ENCODE measurements at regions not wholly inside any gene's neighbourhood (a gene's known extent, or its start where the extent isn't known, plus 50 kb on each side); places are given as distances from the start of the nearest gene placed in this dataset.
A peak's percentile ranks its signal among the peaks of the same experiment; 100 is the strongest.

DNA sequence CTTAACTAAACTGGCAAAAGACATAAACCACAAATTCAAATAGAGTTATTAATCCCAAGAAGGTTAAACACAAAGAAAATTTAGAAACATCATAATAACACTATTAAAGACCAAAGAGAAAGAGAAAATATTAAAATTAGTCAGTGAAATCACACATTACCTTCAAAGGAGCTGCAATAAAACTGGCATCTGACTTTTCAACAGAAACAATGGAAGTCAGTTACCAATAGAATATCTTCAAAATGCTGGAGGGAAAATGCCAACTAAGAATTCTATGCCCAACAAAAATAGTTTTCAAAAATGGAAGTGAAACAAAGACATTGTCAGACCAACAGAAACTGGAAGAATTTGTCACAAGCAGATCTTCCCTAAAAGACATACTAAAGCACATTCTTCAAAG lies 68.7 kb upstream of the RNF7 start:
- Histone ChIP-seq H3K36me3 (ENCODE audit: insufficient read depth, low read length) (no peaks in the 10 kb centered on the region), H3K9ac (ENCODE audit: low read depth, low read length) (no peak overlapping the region), H3K9me3 (ENCODE audit: insufficient read depth, low read depth, low read length) (peaks cover 18% of the 10 kb centered on the region), H3K4me1 (ENCODE audit: insufficient read depth, low read length) (no peaks in the 10 kb centered on the region), H3K27ac (ENCODE audit: low read depth, low read length) (no peak overlapping the region), H3K4me3 (ENCODE audit: low read length) (no peak overlapping the region), H3K27me3 (ENCODE audit: insufficient read depth, low read length) (no peaks in the 10 kb centered on the region)

DNA sequence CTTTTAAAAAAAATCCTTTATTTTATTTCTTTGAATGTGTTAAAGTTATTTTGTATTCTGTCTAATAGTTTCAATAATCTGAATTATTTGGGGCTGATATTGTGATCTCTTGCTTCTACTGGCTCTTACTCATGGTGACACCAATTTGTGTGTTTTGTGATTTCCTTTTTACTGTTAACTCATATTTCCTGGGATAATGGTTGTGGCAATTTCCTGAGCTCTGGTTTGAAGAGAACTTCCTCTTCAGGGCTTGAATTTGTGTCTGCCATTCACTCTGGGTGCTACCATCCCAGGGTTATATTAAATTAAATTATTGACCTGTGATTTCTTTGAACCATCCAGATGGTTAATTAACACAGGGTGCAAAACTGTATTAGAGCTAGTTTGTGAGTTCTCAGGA lies 60.4 kb upstream of the RNF7 start:
- H3K27me3 ChIP-seq (ENCODE audit: insufficient read depth, low read length), result no peaks in the 10 kb centered on the region

DNA sequence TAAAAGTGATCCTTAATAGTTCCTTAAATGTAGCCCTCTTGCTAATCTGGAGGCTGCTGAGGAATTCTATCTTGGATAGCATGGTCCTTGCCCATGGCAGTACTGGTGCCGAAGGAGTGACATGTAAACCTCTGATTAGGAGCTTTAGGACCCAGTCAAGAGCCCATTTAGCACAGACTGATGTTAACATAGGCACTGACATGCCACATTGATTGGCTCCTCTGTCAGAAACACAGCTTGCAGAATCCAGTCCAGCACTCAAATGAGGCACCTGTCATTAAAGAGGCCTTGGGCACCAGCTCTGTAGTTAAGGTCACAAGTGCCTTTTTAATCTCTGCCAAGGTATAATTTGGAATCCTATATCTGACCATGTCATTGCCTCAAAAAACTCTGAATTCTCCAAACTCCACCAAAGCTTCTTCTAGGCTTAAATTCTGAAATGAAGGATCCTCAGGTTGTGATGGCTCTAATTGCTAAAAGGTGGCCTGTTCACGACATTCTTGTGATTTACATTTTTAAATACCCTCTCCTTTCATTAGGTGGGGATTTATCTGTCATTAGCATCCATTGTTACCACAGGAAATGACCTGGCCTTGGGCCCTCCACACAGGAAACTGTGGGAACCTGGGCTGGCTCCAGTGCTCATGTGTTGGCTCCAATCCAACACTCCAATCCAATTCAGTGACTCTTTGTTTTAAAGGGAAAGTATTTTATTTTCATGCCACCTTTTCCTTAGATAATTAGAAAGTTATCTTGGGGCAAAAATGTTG lies 57.3 kb upstream of the RNF7 start:
- Histone ChIP-seq H3K4me1 (ENCODE audit: insufficient read depth, low read length) (peaks cover 15% of the 10 kb centered on the region), H3K36me3 (ENCODE audit: insufficient read depth, low read length) (no peaks in the 10 kb centered on the region), H3K9me3 (ENCODE audit: insufficient read depth, low read depth, low read length) (no peaks in the 10 kb centered on the region), H3K27me3 (ENCODE audit: insufficient read depth, low read length) (no peaks in the 10 kb centered on the region), H3K9ac (ENCODE audit: low read depth, low read length) (no peak overlapping the region), H3K4me3 (ENCODE audit: low read length) (no peak overlapping the region), H3K27ac (ENCODE audit: low read depth, low read length) (peak overlapping the region; percentile 50; the same call in 1 of the 2 replicates)
- WGBS, result 87% methylated on average over 1 of the region's 2 CpGs

More for the DNA sequence above, 60.4 kb upstream of the RNF7 start:
- H3K36me3 ChIP-seq (ENCODE audit: insufficient read depth, low read length), result no peaks in the 10 kb centered on the region
- no peak overlapping the region for H3K4me3 ChIP-seq (ENCODE audit: low read length)
- H3K9me3 ChIP-seq (ENCODE audit: insufficient read depth, low read depth, low read length), result no peaks in the 10 kb centered on the region
- no peak overlapping the region for H3K27ac ChIP-seq (ENCODE audit: low read depth, low read length)
- H3K9ac ChIP-seq (ENCODE audit: low read depth, low read length), result no peak overlapping the region
- peaks cover 15% of the 10 kb centered on the region for H3K4me1 ChIP-seq (ENCODE audit: insufficient read depth, low read length)

DNA sequence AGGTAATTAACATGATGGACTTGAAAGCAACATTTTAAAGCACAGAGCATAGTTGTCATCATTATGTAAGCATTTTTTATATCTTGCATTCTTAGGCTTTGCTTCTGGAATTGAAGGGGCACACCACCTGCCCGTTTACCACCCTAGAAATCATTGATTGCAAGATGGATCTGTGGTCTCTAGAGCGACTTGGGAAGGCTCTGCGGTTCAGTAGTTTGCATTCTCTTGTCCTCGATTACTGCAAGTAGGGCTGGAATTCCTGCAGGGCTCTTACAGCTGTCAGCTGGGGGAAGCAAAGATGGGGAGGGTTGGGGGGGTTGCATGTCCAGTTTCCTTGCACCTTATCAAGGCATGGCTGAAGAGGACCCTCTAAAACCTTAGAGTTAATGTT lies 56.7 kb upstream of the RNF7 start:
- Histone ChIP-seq H3K36me3 (ENCODE audit: insufficient read depth, low read length) (no peaks in the 10 kb centered on the region), H3K27ac (ENCODE audit: low read depth, low read length) (no peak overlapping the region; the same call in 1 of the 2 replicates), H3K9ac (ENCODE audit: low read depth, low read length) (no peak overlapping the region), H3K27me3 (ENCODE audit: insufficient read depth, low read length) (no peaks in the 10 kb centered on the region), H3K4me1 (ENCODE audit: insufficient read depth, low read length) (peaks cover 15% of the 10 kb centered on the region), H3K9me3 (ENCODE audit: insufficient read depth, low read depth, low read length) (no peaks in the 10 kb centered on the region), H3K4me3 (ENCODE audit: low read length) (no peak overlapping the region)
- 68% methylated on average over 4 of the region's 4 CpGs for WGBS

GRCh38 chr3:141682007-141682406 lies 56.1 kb upstream of the RNF7 start:
- H3K36me3 ChIP-seq (ENCODE audit: insufficient read depth, low read length), result no peaks in the 10 kb centered on the region
- H3K27me3 ChIP-seq (ENCODE audit: insufficient read depth, low read length), result no peaks in the 10 kb centered on the region
- 89% methylated on average over 3 of the region's 3 CpGs for WGBS
- no peak overlapping the region for H3K27ac ChIP-seq (ENCODE audit: low read depth, low read length)
- peaks cover 15% of the 10 kb centered on the region for H3K4me1 ChIP-seq (ENCODE audit: insufficient read depth, low read length)
- H3K4me3 ChIP-seq (ENCODE audit: low read length), result no peak overlapping the region
- H3K9me3 ChIP-seq (ENCODE audit: insufficient read depth, low read depth, low read length), result no peaks in the 10 kb centered on the region
- H3K9ac ChIP-seq (ENCODE audit: low read depth, low read length), result no peak overlapping the region

DNA sequence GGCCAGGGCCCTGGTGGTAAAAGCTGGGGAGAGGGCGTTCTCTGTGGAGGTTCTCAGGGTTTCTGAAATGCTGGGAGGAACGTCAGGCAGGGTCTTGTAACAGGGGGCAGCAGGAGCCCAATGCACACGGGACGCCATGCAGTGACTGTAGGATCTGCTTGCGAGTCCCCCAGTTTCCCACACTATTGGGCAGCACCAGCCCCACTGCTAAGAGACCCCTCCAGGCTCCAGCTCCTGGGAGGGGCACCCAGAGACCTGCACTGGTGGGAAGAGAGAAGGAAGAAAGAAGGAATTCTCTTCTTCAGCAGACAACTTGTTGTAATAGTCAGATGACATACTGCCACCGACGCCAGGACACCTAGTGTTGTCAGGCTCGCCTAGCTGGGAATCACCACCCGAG lies 55.2 kb upstream of the RNF7 start:
- Histone ChIP-seq H3K27ac (ENCODE audit: low read depth, low read length) (no peak overlapping the region), H3K4me3 (ENCODE audit: low read length) (no peak overlapping the region), H3K27me3 (ENCODE audit: insufficient read depth, low read length) (no peaks in the 10 kb centered on the region), H3K4me1 (ENCODE audit: insufficient read depth, low read length) (peaks cover 15% of the 10 kb centered on the region), H3K9me3 (ENCODE audit: insufficient read depth, low read depth, low read length) (no peaks in the 10 kb centered on the region), H3K36me3 (ENCODE audit: insufficient read depth, low read length) (no peaks in the 10 kb centered on the region), H3K9ac (ENCODE audit: low read depth, low read length) (no peak overlapping the region)
- 87% methylated on average over 9 of the region's 9 CpGs for WGBS

DNA sequence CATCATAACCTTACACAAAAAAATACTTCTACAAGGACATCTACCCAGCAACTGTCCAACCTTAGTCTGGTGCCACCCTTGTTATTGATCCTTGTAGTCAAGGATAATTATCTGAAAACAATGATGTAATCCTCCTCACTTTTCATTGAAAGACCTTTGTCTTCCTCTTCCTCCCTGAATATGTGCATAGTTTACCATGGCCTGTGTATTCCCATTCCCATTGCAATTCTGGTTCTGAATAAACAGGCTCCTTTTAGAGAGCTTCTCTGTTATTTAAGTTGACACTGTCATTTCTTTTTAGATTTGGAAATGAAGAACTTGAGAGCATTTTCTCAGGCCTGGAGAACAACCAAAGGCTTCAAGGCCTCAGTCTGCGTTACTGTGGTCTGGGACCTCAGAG lies 53.3 kb upstream of the RNF7 start:
- no peak overlapping the region for H3K4me3 ChIP-seq (ENCODE audit: low read length)
- peaks cover 15% of the 10 kb centered on the region for H3K4me1 ChIP-seq (ENCODE audit: insufficient read depth, low read length)
- WGBS, result 77% methylated on average over 1 of the region's 1 CpG
- H3K9me3 ChIP-seq (ENCODE audit: insufficient read depth, low read depth, low read length), result no peaks in the 10 kb centered on the region
- peak overlapping the region; percentile 84; the same call in 1 of the 2 replicates for H3K27ac ChIP-seq (ENCODE audit: low read depth, low read length)
- no peaks in the 10 kb centered on the region for H3K36me3 ChIP-seq (ENCODE audit: insufficient read depth, low read length)
- H3K27me3 ChIP-seq (ENCODE audit: insufficient read depth, low read length), result no peaks in the 10 kb centered on the region
- H3K9ac ChIP-seq (ENCODE audit: low read depth, low read length), result no peak overlapping the region

DNA sequence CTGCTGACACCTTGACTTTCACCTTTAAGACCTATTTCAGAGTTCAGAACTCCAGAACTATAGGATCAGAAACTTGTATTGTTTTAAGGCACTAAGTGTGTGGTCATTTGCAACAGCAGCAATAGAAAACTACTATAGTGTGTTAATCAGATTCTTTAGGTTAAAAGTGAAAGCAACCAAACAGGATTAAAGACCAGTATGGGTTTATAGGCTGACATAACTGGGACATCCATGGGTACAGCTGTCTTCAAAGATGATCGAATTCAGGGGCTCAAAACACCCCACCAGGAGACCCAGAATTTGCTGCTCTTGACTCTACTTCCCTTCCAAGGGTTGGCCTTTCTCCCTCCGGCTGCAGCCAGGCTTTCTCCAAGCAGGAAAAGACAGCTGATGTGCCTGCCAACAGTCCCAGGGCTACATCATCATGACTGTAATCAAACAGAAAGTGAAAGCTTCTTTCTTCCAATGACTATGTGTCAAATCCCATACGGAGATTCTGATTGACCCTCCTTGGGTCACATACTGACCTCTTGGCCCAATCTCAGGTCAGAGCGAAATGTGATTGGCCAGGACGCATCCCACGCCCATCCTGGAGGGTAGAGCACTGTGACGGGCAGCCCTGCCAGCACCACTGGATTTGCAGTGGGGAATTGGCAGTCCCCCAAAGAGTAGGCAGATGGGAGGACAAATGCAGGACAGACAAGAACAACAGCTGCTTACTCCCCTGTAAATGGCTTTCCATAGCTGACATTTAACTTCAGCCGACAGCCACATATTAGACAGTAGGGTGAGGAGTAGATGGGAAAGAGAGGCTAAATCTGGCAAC lies 51.4 kb upstream of the RNF7 start:
- H3K27ac ChIP-seq (ENCODE audit: low read depth, low read length), result no peak overlapping the region
- 94% methylated on average over 7 of the region's 8 CpGs for whole genome bisulfite sequencing
- no peak overlapping the region for H3K4me3 ChIP-seq (ENCODE audit: low read length)

More for the DNA sequence above, 51.4 kb upstream of the RNF7 start:
- H3K4me1 ChIP-seq (ENCODE audit: insufficient read depth, low read length), result peaks cover 3% of the 10 kb centered on the region; the same call in 1 of the 2 replicates
- no peaks in the 10 kb centered on the region for H3K27me3 ChIP-seq (ENCODE audit: insufficient read depth, low read length)
- H3K9ac ChIP-seq (ENCODE audit: low read depth, low read length), result no peak overlapping the region
- H3K36me3 ChIP-seq (ENCODE audit: insufficient read depth, low read length), result no peaks in the 10 kb centered on the region
- no peaks in the 10 kb centered on the region for H3K9me3 ChIP-seq (ENCODE audit: insufficient read depth, low read depth, low read length)
